ENCODE measurements at regions not wholly inside any gene's neighbourhood (a gene's known extent, or its start where the extent isn't known, plus 50 kb on each side); places are given as distances from the start of the nearest gene placed in this dataset.

DNA sequence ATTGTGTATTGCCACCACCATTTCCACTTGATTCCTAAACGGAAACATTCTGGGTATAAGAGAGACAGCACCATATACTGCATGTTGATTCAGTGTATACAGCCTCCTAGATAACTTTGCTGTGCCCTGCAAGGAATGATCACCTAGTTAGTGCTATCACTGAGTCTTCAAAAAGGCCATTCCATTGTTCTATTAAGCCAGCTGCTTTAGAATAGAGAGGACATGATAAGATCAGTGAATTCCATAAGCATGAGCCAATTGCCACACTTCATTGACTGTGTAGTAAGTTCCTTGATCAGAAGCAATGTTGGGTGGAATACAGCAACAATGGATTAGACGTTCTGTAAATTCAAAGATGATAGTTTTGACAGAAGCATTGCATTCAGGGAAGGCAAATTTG, 1047.3 kb downstream of the PCDH18 start:
- DNase-seq = no peak

DNA sequence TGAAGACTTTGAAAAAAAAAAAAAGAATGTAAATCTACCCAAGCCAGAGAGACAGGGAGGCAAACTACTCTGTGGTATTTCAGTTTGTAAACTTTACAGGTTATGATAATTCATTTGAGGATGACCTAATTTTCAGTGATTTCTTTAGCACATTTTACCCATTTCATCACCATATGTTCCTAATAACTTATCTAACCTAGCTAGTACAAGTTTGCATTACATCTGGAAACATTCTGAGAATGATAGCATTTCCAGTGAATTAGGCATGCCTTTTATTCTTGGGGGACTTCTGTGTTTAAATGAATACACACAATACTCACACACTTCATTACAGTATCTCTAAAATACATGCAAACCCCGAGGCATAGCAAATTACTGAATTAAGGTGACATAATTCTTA, 1055.5 kb downstream of the PCDH18 start:
- no peak for DNase-seq

DNA sequence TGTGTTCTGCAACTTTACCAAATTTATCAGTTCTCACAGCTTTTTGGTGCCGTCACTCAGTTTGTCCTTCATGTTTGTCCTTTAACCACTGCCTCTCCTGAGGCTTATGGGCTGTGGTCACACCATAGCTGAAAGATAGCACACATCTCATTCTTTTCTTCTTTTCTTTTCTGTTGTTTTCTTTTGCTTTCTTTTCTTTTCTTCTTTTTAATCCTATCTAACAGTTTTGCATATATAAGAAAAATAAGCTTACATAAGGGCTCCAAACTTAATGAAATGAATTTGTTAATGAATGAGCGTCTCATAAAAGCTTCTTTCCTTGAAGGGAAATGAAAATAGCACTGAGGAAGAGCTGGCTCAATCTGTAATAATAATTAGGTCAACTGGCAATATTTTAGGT, 1061.2 kb downstream of the PCDH18 start:
- DNase-seq = no peak

DNA sequence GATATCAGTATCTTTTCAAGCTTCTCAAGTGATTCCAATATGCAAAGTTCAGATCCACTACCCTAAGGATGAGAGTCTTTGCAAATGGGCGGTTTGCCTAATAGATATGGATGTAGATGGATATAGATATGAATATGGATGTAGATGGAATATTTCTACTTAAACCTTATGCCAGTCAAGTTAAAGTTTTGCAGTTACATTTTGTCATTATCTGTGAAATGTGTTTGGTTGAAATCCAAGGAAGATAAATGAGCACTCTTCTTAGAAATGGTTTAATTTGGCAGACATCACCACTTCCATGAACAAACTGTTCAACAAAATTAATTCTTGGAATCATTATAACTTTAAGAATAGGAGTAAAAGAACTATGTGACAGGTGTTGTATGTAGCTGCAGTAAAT, 1066.6 kb downstream of the PCDH18 start:
- DNase-seq = no peak

DNA sequence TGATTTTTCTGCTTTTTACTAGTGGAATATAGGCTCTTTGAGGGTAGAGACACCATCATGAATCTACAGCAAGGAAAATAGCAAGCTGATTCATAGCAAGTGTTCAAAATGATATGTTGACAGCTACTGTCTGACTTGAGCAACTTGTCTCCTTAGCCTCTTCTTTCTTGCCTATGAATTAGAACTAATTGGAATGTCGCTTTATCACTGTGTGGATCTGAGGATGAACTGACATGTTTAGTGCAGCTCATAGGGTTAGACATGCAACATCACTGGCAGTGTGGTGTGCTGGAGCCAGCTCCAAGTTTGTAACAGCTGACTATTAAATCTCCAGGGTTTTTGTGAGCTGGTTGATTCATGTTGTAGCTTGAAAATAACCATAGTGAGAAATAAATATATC, 1068.4 kb downstream of the PCDH18 start:
- DNase-seq = no peak

GRCh38 chr4:136461533-136461932, 1070.8 kb downstream of the PCDH18 start:
- DNase-seq = no peak

- DNase-seq = no peak
Observed at GRCh38 chr4:136458326-136458725, 1074.0 kb downstream of the PCDH18 start.

- DNase-seq = no peak
Observed at GRCh38 chr4:136457577-136457976, 1074.7 kb downstream of the PCDH18 start.

GRCh38 chr4:136457004-136457403, 1075.3 kb downstream of the PCDH18 start:
- no peak for DNase-seq

DNA sequence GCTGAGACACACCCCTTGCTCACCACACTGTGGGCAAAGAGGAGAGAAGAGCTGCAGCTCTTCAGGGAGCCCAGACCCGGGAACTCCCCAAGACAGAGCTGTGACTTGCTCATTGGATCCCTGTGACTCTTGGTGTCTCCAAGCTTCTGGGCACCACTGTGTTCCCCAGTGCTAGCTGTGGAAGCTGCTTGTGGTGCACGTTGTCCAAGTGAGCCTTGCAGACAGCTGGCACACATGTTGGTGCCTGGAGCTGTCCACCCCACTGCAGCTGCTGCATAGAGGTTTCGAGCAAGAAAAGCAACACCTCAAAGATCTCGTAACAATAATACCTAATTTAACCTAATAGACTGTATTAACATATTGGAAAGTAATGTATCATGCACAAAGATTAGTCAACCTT, 1089.3 kb downstream of the PCDH18 start:
- no peak for DNase-seq

DNA sequence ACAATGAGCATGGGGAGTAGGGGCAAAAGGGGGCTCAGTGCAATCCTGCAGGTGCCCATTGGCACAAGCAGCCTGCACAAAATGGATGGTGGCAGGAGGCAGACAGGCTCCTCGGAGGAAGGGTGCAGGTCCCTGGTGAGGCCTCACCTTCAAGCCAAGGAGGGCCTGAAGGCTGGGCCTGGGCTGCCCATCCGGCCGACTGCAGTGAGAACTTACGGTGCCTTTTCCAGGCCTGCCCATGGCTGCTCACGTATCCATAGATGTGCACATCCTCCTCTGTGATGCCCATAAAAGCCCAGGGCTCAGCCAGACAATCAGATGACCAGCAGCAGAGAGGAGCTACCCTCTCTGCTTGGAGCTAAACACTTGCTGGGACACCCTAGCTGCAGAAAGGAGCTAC, 1089.8 kb downstream of the PCDH18 start:
- DNase-seq = no peak

DNA sequence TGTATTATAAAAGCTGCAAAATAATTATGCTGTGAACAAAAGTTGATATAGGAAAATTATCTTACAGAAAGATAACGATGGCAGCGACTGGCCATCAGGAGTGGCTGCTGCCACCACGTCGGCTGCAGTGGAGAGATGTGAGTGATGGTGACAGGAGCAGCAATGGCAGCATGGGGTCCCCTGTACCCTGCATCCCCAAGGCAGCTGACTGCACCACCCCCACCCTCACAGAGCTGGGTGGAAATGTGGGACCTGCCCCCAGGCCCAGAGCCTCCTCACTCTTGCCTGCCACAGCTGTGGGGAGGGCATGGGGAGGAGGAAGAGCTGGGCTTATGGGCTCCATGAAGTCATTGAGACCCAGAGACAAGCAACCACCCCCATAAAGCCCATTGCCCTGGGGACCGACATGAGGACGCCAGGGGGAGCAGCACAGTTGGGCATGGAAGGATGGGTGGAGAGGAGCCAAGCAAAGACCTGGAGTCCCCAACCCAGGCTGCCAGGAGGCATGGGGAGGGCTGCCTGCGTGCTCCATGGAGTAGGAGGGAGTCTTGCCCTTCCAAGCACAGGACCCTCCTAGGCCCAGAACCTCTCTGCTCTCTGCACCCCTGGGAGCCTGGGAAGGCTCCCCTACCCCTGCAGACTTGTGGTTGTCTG, 1090.5 kb downstream of the PCDH18 start:
- DNase-seq = no peak

- no peak for DNase-seq
Observed at GRCh38 chr4:136438645-136439044, 1093.6 kb downstream of the PCDH18 start.

DNA sequence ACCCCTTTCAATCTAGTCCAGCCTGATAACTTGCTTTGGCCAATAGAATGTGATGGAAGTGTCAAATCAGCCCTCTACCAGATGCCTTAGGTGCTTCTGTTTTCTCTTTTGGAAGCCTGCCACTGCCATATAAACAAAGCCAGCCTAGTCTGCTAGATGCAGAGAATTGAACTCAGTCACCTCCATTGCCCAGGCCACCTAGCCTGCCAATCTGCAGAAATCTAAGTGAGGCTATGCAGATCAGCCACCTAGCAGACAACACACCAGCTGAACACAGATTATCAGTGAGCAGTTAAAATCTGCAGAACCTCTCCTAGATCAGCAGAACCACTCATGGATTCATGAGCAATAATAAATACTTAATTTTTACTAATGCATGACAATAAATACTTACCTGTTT, 1108.2 kb downstream of the PCDH18 start:
- DNase-seq = no peak

DNA sequence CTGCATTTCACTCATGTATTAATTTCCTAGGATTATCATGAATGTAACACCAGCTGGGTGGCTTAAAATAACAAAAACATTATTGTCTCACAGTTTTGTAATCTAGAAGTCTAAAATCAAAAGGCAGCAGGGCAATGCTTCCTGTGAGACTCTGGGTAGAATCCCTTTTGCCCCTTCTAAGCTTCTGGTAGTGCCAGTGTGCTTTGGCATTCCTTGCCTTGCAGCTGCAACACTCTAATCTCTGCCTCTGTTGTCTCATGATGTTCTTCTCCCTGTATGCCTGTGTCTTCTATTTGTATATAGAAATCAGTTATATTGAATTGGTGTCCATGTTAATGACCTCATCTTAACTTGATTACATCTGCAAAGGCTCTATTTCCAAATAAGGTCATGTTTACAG, 1117.3 kb downstream of the PCDH18 start:
- no peak for DNase-seq

DNA sequence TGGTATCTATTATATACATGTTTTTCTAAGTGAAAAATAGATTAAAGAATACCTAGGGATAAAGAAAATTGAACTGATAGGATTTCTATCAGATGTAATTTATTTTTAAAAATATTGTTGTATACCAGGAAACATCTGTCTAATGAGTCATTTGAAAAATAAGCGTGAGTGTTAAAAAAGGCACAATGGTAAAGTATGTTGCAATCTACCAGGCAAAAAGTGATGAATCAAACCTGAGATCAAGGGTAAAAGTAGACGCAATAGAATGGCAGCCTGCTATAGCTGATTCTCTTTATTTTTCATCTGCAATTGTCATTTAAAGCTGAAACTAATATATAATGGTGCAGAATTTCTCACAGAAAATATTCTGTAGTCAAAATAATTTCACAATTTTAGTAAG, 1119.6 kb downstream of the PCDH18 start:
- DNase-seq = no peak

GRCh38 chr4:136400829-136401228, 1131.5 kb downstream of the PCDH18 start:
- DNase-seq = no peak

- DNase-seq = no peak
Observed at GRCh38 chr4:136395212-136395722, 1137.0 kb downstream of the PCDH18 start.

- no peak for DNase-seq
Observed at GRCh38 chr4:136392576-136392975, 1139.7 kb downstream of the PCDH18 start.

DNA sequence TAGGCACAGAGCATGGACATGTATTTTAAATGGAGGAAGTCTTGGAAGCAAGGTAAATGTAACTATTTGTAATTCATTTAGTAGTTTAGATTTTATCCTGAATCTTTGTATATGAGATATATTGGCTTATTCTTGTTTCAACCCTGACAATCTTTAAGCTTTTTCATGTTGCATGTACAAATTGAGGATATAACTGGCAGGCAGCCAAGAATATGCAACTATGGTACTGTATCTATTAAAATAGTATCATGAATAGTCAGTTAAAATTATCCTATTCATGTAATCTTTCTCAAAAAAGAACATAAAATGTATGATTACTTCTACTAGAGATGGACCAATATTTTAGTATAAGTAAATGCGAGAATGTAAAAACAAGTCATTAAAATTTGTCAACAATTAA, 1141.5 kb downstream of the PCDH18 start:
- DNase-seq = no peak

DNA sequence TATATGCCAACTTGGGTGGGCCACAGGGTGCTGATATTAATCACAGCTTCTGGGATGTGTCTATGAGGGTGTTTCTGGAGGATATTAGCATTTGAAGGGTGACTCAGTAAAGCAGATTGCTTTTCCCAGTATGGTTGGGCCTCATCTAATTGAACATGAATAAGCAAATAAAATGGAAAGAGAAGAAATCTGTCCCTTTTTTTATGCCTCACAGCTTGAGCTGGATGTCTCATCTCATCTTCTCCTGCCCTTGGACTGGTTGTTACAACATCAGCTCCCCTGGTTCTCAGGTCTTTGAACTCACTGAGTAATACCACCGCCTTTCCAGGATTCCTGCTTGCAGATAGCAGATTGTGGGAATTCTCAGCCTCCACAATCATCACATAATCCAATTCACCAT, 1149.2 kb downstream of the PCDH18 start:
- no peak for DNase-seq

DNA sequence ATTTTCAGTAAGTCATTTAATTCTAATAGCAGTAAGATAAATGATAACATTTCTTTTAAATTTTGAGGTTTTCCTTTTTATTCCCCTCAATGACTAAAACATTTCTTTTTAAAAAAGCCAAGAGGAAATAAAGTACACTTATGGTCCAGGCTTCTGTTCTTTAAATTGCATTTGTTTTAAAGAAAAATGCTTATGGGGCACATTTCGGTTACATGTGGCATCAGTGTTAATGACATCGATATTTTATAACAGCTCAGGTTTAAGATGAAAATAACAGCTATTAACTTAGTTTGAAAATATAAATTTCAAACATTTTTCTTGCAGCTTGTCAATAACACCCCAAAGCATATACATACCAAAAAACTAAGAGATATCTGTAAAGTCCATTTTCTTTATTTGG, 1161.1 kb downstream of the PCDH18 start:
- DNase-seq = no peak

DNA sequence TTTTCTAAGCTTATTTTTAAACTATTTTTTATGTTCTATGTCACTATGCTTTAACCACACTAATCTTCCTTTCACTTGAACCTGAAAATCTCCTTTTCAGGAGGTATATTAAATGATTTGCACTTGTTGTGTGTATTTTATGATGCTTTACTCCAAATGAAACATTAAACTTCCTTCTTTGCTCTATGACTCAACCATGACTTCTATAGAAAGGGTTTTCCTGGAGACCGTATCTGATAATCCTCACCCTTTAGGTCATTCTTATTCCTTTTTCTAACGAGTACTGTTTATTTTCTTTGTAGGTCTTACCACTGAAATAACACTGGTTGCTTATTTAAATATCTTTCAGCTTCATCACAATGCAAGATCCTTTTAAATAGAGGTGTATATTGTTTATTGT, 1163.2 kb downstream of the PCDH18 start:
- no peak for DNase-seq

DNA sequence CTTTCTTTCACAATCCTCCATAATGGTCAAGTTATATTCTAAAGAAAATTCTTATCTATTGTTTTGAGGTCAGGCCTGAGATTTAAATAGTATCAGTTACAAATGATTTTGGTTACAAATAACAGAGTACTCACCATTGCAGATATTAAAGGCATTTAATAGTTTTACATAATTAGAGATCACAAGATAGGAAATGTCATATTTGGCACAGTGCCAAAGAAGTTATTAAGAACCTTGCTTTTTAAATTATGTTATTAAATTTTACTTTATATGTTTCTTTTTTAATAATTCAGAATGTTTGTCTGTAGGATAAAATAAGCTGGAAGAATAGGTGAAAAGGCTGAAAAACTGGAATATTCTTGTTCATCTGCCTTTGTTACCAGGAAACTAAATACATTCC, 1174.7 kb downstream of the PCDH18 start:
- DNase-seq = no peak

GRCh38 chr4:136355970-136356369, 1176.3 kb downstream of the PCDH18 start:
- DNase-seq = no peak
